GM04504 (cell line): ENCODE measurements at regions not wholly inside any gene's neighbourhood (a gene's known extent, or its start where the extent isn't known, plus 50 kb on each side); places are given as distances from the start of the nearest gene placed in this dataset.
A peak's percentile ranks its signal among the peaks of the same experiment; 100 is the strongest.

Source experiments
- DNase-seq: peaks from one replicate; pipeline ENCODE4 v3.0.0-alpha.2; 2012; ENCODE audit warnings: low read depth

GRCh38 chr10:117927871-117928270, 118.9 kb downstream of the RAB11FIP2 start:
- no peak for DNase-seq

- no peak for DNase-seq
These were observed 118.5 kb downstream of the RAB11FIP2 start for GRCh38 chr10:117928281-117928680.

GRCh38 chr10:117928741-117929140, 118.0 kb downstream of the RAB11FIP2 start:
- DNase-seq, result no peak

GRCh38 chr10:117929327-117930067, 117.2 kb downstream of the RAB11FIP2 start:
- DNase-seq, result no peak

- DNase-seq, result no peak
These were observed 115.7 kb downstream of the RAB11FIP2 start for GRCh38 chr10:117931078-117931477.

GRCh38 chr10:117933036-117933435, 113.7 kb downstream of the RAB11FIP2 start:
- DNase-seq, result peak; percentile 53

GRCh38 chr10:117934477-117934876, 112.3 kb downstream of the RAB11FIP2 start:
- DNase-seq, result no peak

GRCh38 chr10:117936141-117936540, 110.6 kb downstream of the RAB11FIP2 start:
- peak; percentile 87 for DNase-seq

GRCh38 chr10:117936566-117936965, 110.2 kb downstream of the RAB11FIP2 start:
- no peak for DNase-seq

GRCh38 chr10:117936976-117937375, 109.8 kb downstream of the RAB11FIP2 start:
- DNase-seq, result no peak

- no peak for DNase-seq
These were observed 108.6 kb downstream of the RAB11FIP2 start for GRCh38 chr10:117938104-117938503.

- no peak for DNase-seq
These were observed 104.5 kb downstream of the RAB11FIP2 start for GRCh38 chr10:117942226-117942625.

- DNase-seq, result no peak
These were observed 101.9 kb downstream of the RAB11FIP2 start for GRCh38 chr10:117944676-117945447.

- no peak for DNase-seq
These were observed 101.1 kb downstream of the RAB11FIP2 start for GRCh38 chr10:117945651-117946050.

GRCh38 chr10:117946525-117947070, 100.1 kb downstream of the RAB11FIP2 start:
- DNase-seq, result peak; percentile 22

- DNase-seq, result no peak
These were observed 98.2 kb downstream of the RAB11FIP2 start for GRCh38 chr10:117948493-117948892.

- DNase-seq, result no peak
These were observed 96.3 kb downstream of the RAB11FIP2 start for GRCh38 chr10:117950408-117950807.
